SK-N-DZ (cell line): ENCODE measurements at regions not wholly inside any gene's neighbourhood (a gene's known extent, or its start where the extent isn't known, plus 50 kb on each side); places are given as distances from the start of the nearest gene placed in this dataset.
A peak's percentile ranks its signal among the peaks of the same experiment; 100 is the strongest.
"Not testable (repeated sequence)": the region's sequence is repeated elsewhere in the genome, so short reads cannot be mapped to it uniquely, and the experiment has no call there.

Experiments used
- DNase-seq: peaks from one replicate; pipeline ENCODE4 v3.0.0-alpha.2; 2015; ENCODE audit warnings: low spot score

GRCh38 chr2:2648094-2648493, 317.0 kb upstream of the MYT1L start:
- no peak for DNase-seq

GRCh38 chr2:2647141-2647541, 316.1 kb upstream of the MYT1L start:
- DNase-seq: no peak

GRCh38 chr2:2646433-2647051, 315.5 kb upstream of the MYT1L start:
- DNase-seq: no peak

GRCh38 chr2:2645162-2645855, 314.2 kb upstream of the MYT1L start:
- no peak for DNase-seq

- DNase-seq: not testable (repeated sequence)
These were observed 313.7 kb upstream of the MYT1L start for GRCh38 chr2:2644751-2645150.

GRCh38 chr2:2644040-2644439, 313.0 kb upstream of the MYT1L start:
- DNase-seq: no peak

GRCh38 chr2:2642906-2643890, 312.1 kb upstream of the MYT1L start:
- DNase-seq: no peak

- DNase-seq: no peak
These were observed 310.7 kb upstream of the MYT1L start for GRCh38 chr2:2641541-2642410.

- DNase-seq: no peak
These were observed 309.7 kb upstream of the MYT1L start for GRCh38 chr2:2640818-2641217.

- DNase-seq: no peak
These were observed 309.3 kb upstream of the MYT1L start for GRCh38 chr2:2640371-2640770.

GRCh38 chr2:2639251-2640139, 308.4 kb upstream of the MYT1L start:
- DNase-seq: no peak

- DNase-seq: no peak
These were observed 307.6 kb upstream of the MYT1L start for GRCh38 chr2:2638547-2639220.

GRCh38 chr2:2636813-2637212, 305.7 kb upstream of the MYT1L start:
- no peak for DNase-seq

GRCh38 chr2:2635025-2635528, 304.0 kb upstream of the MYT1L start:
- no peak for DNase-seq

- DNase-seq: no peak
These were observed 301.9 kb upstream of the MYT1L start for GRCh38 chr2:2633017-2633416.

- peak; percentile 66 for DNase-seq
These were observed 292.9 kb upstream of the MYT1L start for GRCh38 chr2:2623939-2624338.

GRCh38 chr2:2621855-2622254, 290.8 kb upstream of the MYT1L start:
- DNase-seq: no peak

- DNase-seq: no peak
These were observed 289.5 kb upstream of the MYT1L start for GRCh38 chr2:2620604-2621003.

- no peak for DNase-seq
These were observed 288.9 kb upstream of the MYT1L start for GRCh38 chr2:2619995-2620394.

- no peak for DNase-seq
These were observed 283.4 kb upstream of the MYT1L start for GRCh38 chr2:2614452-2614851.
